Ovary (tissue), 7 donors: ENCODE measurements at regions not wholly inside any gene's neighbourhood (a gene's known extent, or its start where the extent isn't known, plus 50 kb on each side); places are given as distances from the start of the nearest gene placed in this dataset.
"Not testable (repeated sequence)": the region's sequence is repeated elsewhere in the genome, so short reads cannot be mapped to it uniquely, and the experiment has no call there.

Experiments
- DNase-seq, 5 donors: peaks; one replicate each; pipeline ENCODE4 v3.0.0-alpha.2; 2019 to 2020
- H3K27ac ChIP-seq, 2 donors: fragments of 200-600 bp; one replicate each; pipeline versions ENCODE4 v1.5.1 to v1.8.0; 2019 to 2022
- H3K27me3 ChIP-seq: fragments of 200-600 bp; one replicate; pipeline ENCODE4 v1.8.0; 2022
- H3K36me3 ChIP-seq: fragments of 200-600 bp; sonication (generic); one replicate; pipeline ENCODE4 v1.5.1; 2019
- H3K4me1 ChIP-seq: one replicate; pipeline ENCODE4 v1.8.1; 2013; ENCODE audit warnings: mild to moderate bottlenecking, moderate library complexity; ENCODE audit not compliant: insufficient read depth
- H3K4me3 ChIP-seq: fragments of 200-600 bp; sonication (generic); one replicate; pipeline ENCODE4 v1.5.1; 2017
- H3K9me3 ChIP-seq, 2 donors: fragments of 200-600 bp in 1 of 2; sonication (generic) in 1 of 2; one replicate each; pipeline versions ENCODE4 v1.5.1 to v1.8.1; 2013 to 2019; ENCODE audit warnings: mild to moderate bottlenecking in 1 of 2, moderate library complexity in 1 of 2
- CTCF ChIP-seq, 3 donors: fragments of 450-650 bp in 2 of 3; fragments of 200-600 bp in 1 of 3; IDR thresholded peaks; one replicate each; pipeline versions ENCODE4 v1.5.1 to v1.8.0; 2016 to 2022; ENCODE audit warnings: antibody characterized with exemption in 3 of 3, mild to moderate bottlenecking in 1 of 3
- EP300 ChIP-seq: sonication (generic); formaldehyde crosslinking; IDR thresholded peaks from one replicate; pipeline ENCODE4 v1.6.1; 2017; ENCODE audit warnings: antibody characterized with exemption
- POLR2A ChIP-seq: fragments of 450-650 bp; IDR thresholded peaks from one replicate; pipeline ENCODE4 v1.6.1; 2017; ENCODE audit warnings: antibody characterized with exemption, mild to moderate bottlenecking, moderate library complexity
- WGBS, 3 donors: extraction: QIAGEN DNeasy Blood & Tissue Kit in 1 of 3; methylation state at CpG; one replicate each; pipeline versions ENCODE4 v1.1.5 to v1.1.7; 2013 to 2017; 5-methylcytosine and 5-hydroxymethylcytosine counted together
- intact Hi-C, 4 donors: fragments of 100-400 bp; cut with DNase I; formaldehyde crosslinking; loops; one replicate each; pipeline versions ENCODE4 v1.11.0 to v1.15.1; 2022 to 2023
- donor health status: DM: no; HTN: no; CAD: no; lungs with moderate emphysema.
- donor health status: DM: no; HTN: no; CAD: no.
- donor health status: Bipolar disorder and iron deficiency.
- donor health status: DM: no; HTN: no; CAD: no.
- donor health status: DM: yes; HTN: yes; CAD: no.

- Histone ChIP-seq H3K4me3 (no peak overlapping the region), H3K9me3 (no peaks in the 10 kb centered on the region), H3K4me1 (no peaks in the 10 kb centered on the region), H3K27me3 (no peaks in the 10 kb centered on the region), H3K27ac (no peak overlapping the region), H3K36me3 (no peaks in the 10 kb centered on the region)
- DNase-seq: no peak
- no peak for TF ChIP-seq CTCF (IDR thresholded peaks at IDR 0.05)
- no peak for TF ChIP-seq POLR2A
- no peak for TF ChIP-seq EP300
- WGBS, 3 donors: 90 to 98% (median 93%) methylated on average over 1 of the region's 1 CpG
- intact Hi-C loops: no loop called here
Observed at GRCh38 chr10:23585186-23585585, 146.3 kb downstream of the OTUD1 start.

DNA sequence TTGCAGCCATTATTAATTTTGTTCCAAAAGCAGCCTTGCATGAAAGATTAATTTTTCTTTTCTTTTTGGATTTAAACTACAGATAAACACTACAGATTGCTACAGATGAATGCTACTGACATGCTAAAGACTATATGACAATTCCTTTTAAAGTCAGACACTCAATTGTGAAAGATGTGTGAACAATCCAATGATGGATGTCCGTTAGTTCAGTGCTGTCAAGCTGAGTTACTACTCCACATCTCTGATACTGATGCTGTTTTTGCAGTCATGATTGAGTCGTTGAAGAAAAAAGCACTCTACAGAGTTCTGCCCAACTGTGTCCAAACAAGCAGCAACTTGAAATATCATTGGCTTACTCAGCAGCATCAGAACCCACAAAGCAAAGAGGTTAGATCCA lies 146.8 kb downstream of the OTUD1 start:
- Histone ChIP-seq H3K36me3 (no peaks in the 10 kb centered on the region), H3K9me3 (no peaks in the 10 kb centered on the region), H3K27me3 (no peaks in the 10 kb centered on the region), H3K27ac (no peak overlapping the region), H3K4me1 (no peaks in the 10 kb centered on the region), H3K4me3 (no peak overlapping the region)
- intact Hi-C loops: no loop called here
- TF ChIP-seq EP300 (no peak), CTCF (IDR thresholded peaks at IDR 0.05) (no peak), POLR2A (no peak)
- DNase-seq: no peak
- 36 to 48% (median 47%) methylated on average over 2 of the region's 2 CpGs for WGBS, 3 donors

DNA sequence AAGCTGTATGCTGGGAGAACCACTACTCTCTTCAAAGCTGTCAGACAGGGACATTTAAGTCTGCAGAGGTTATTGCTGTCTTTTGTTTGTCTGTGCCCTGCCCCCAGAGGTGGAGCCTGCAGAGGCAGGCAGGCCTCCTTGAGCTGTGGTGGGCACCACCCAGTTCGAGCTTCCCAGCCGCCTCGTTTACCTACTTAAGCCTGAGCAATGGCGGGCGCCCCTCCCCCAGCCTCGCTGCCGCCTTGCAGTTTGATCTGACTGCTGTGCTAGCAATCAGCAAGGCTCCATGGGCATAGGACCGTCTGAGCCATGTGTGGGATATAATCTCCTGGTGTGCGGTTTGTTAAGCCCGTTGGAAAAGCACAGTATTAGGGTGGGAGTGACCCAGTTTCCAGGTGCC lies 156.4 kb downstream of the OTUD1 start:
- intact Hi-C loops, H3K36me3 ChIP-seq, DNase-seq, H3K9me3 ChIP-seq, H3K27me3 ChIP-seq, H3K4me1 ChIP-seq, H3K4me3 ChIP-seq, H3K27ac ChIP-seq: not testable (repeated sequence)
- WGBS, 3 donors: 86 to 89% (median 88%) methylated on average over 10 of the region's 10 CpGs

DNA sequence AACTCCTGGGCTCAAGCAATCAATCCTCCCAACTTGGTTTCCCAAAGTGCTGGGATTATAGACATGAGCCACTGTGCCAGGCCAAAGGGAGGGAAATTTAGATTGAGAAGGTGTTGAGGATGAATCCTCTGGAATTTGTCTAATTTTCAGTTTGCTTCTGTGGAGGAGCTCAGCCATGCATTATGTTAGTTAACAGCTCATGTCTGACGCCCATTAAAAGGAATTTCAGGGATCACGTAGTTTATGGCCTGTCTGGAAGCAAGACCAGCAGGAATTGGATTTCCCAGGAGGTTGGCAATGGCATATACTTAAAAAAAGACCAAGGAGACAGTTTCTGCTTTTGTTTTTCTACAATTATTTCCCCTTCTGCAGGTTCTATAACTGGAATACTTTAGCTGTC lies 165.7 kb downstream of the OTUD1 start:
- Histone ChIP-seq H3K27ac (no peak overlapping the region), H3K9me3 (no peaks in the 10 kb centered on the region), H3K27me3 (no peaks in the 10 kb centered on the region), H3K4me1 (no peaks in the 10 kb centered on the region), H3K4me3 (no peak overlapping the region), H3K36me3 (no peaks in the 10 kb centered on the region)
- DNase-seq: no peak
- WGBS, 3 donors: 8 to 18% (median 13%) methylated on average over 2 of the region's 2 CpGs
- intact Hi-C loops: no loop called here
- TF ChIP-seq CTCF (IDR thresholded peaks at IDR 0.05) (no peak), POLR2A (no peak), EP300 (no peak)

GRCh38 chr10:23606456-23606855 lies 167.6 kb downstream of the OTUD1 start:
- no peak overlapping the region for H3K27ac ChIP-seq
- H3K9me3 ChIP-seq: no peaks in the 10 kb centered on the region
- no peaks in the 10 kb centered on the region for H3K27me3 ChIP-seq
- 79 to 81% (median 80%) methylated on average over 7 of the region's 7 CpGs for WGBS, 3 donors
- DNase-seq: no peak
- H3K4me3 ChIP-seq: no peak overlapping the region
- no peaks in the 10 kb centered on the region for H3K36me3 ChIP-seq
- TF ChIP-seq EP300 (no peak), POLR2A (no peak), CTCF (IDR thresholded peaks at IDR 0.05) (no peak)
- intact Hi-C loops: no loop called here
- no peaks in the 10 kb centered on the region for H3K4me1 ChIP-seq
